Neural progenitor cell (in vitro differentiated cells): ENCODE measurements at regions not wholly inside any gene's neighbourhood (a gene's known extent, or its start where the extent isn't known, plus 50 kb on each side); places are given as distances from the start of the nearest gene placed in this dataset.

Experiments used
- EZH2 ChIP-seq: fragments of 200-600 bp; sonication (generic); IDR thresholded peaks from 2 replicates; pipeline ENCODE4 v1.6.1; 2017; ENCODE audit warnings: antibody characterized with exemption, mild to moderate bottlenecking, moderate library complexity
- EZH2phosphoT487 ChIP-seq: fragments of 200-600 bp; sonication (generic); IDR thresholded peaks from 2 replicates; pipeline ENCODE4 v1.6.1; 2017; ENCODE audit warnings: antibody characterized with exemption
- TF ChIP-seq, protein P1 (sequence below): fragments of 200-600 bp; sonication (generic); IDR thresholded peaks from 2 replicates; pipeline ENCODE4 v1.5.1; 2017; ENCODE audit warnings: antibody characterized with exemption, mild to moderate bottlenecking

DNA sequence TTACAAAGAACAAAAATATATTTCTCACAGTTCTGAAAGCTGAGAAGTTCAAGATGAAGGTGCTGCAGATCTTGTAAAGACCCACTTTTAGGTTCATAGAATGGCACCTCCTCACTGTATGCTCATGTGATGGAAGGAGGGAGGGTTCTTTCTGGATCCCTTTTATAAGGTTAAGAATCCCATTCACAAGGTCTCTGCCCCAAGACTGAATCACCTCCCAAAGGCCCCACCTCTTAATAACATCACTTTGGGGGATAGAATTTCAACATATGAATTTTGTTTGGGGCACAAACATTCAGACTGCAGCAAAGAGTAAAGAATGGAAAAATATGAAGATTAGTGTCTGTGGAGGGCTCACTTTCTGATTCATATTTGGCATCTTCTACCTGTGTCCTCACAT lies 77.1 kb upstream of the PRR16 start:
- no peak for TF ChIP-seq EZH2
- TF ChIP-seq, protein P1, sequence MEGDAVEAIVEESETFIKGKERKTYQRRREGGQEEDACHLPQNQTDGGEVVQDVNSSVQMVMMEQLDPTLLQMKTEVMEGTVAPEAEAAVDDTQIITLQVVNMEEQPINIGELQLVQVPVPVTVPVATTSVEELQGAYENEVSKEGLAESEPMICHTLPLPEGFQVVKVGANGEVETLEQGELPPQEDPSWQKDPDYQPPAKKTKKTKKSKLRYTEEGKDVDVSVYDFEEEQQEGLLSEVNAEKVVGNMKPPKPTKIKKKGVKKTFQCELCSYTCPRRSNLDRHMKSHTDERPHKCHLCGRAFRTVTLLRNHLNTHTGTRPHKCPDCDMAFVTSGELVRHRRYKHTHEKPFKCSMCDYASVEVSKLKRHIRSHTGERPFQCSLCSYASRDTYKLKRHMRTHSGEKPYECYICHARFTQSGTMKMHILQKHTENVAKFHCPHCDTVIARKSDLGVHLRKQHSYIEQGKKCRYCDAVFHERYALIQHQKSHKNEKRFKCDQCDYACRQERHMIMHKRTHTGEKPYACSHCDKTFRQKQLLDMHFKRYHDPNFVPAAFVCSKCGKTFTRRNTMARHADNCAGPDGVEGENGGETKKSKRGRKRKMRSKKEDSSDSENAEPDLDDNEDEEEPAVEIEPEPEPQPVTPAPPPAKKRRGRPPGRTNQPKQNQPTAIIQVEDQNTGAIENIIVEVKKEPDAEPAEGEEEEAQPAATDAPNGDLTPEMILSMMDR: no peak
- TF ChIP-seq EZH2phosphoT487: no peak
